MCF 10A (cell line): ENCODE measurements at regions not wholly inside any gene's neighbourhood (a gene's known extent, or its start where the extent isn't known, plus 50 kb on each side); places are given as distances from the start of the nearest gene placed in this dataset.
"Not testable (repeated sequence)": the region's sequence is repeated elsewhere in the genome, so short reads cannot be mapped to it uniquely, and the experiment has no call there.

Experiments used
- BruUV-seq: library from RNA; stranded (reverse); fragments of 400-500 nt; replicated peaks from 2 replicates; lab custom pipeline; 2021; lab: Mats Ljungman, UMichigan
- CTCF ChIA-PET: fragments of 300-600 bp; sonication (Branson Sonifier 250); formaldehyde crosslinking; extraction: SDS; loops from one replicate; lab custom pipeline; 2021; ENCODE audit warnings: antibody characterized with exemption, inconsistent platforms; lab: Yijun Ruan, JAX
- POLR2A ChIA-PET: fragments of 300-600, 350-650 bp; sonication (Branson Sonifier 250); formaldehyde crosslinking; extraction: SDS; loops from one replicate; lab custom pipeline; 2020; ENCODE audit warnings: antibody characterized with exemption, inconsistent platforms; lab: Yijun Ruan, JAX
- DNase-seq: peaks from one replicate; pipeline ENCODE4 v3.0.0-alpha.2; 2018; ENCODE audit not compliant: unreplicated experiment
- H3K27ac Mint-ChIP-seq: one replicate; pipeline ENCODE4 v1.8.0; 2022; ENCODE audit warnings: mild to moderate bottlenecking, low read depth, mixed read lengths; ENCODE audit not compliant: unreplicated experiment
- H3K27me3 Mint-ChIP-seq: one replicate; pipeline ENCODE4 v1.8.0; 2022; ENCODE audit warnings: mixed read lengths; ENCODE audit not compliant: insufficient read depth, unreplicated experiment
- H3K36me3 Mint-ChIP-seq: one replicate; pipeline ENCODE4 v1.8.0; 2022; ENCODE audit warnings: mild to moderate bottlenecking, moderate library complexity, mixed read lengths; ENCODE audit not compliant: insufficient read depth, unreplicated experiment
- H3K4me1 Mint-ChIP-seq: one replicate; pipeline ENCODE4 v1.8.0; 2022; ENCODE audit warnings: mixed read lengths; ENCODE audit not compliant: insufficient read depth, unreplicated experiment
- H3K4me3 Mint-ChIP-seq: one replicate; pipeline ENCODE4 v1.8.0; 2022; ENCODE audit warnings: mild to moderate bottlenecking, moderate library complexity, mixed read lengths; ENCODE audit not compliant: unreplicated experiment
- H3K9me3 Mint-ChIP-seq: one replicate; pipeline ENCODE4 v1.8.0; 2022; ENCODE audit warnings: mixed read lengths; ENCODE audit not compliant: unreplicated experiment
- intact Hi-C: fragments of 100-400 bp; cut with micrococcal nuclease; formaldehyde crosslinking; loops from 2 replicates; pipeline ENCODE4 v1.14.1; 2022
- TF ChIP-seq, protein P1 (sequence below): fragments of 200-600 bp; IDR thresholded peaks from one replicate; pipeline ENCODE4 v1.8.0; 2022; ENCODE audit warnings: antibody characterized with exemption, mild to moderate bottlenecking; ENCODE audit not compliant: unreplicated experiment

DNA sequence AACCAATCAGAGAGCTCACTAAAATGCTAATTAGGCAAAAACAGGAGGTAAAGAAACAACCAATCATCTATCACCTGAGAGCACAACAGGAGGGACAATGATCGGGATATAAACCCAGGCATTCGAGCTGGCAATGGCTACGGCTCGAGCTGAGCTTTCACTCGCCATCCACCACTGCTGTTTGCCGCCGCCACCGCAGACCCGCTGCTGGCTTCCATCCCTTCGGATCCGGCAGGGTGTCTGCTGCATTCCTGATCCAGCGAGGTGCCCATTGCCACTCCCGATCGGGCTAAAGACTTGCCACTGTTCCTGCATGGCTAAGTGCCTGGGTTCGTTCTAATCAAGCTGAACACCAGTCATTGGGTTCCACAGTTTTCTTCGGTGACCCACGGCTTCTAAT, 236.7 kb upstream of the DLGAP1 start:
- intact Hi-C loops = no loop called here
- H3K36me3 Mint-ChIP-seq = no peaks in the 10 kb centered on the region
- ChIA-PET CTCF (no interaction called here), POLR2A (no interaction called here)
- H3K4me3 Mint-ChIP-seq = no peak overlapping the region
- peaks cover 17% of the 10 kb centered on the region for H3K9me3 Mint-ChIP-seq
- no peak overlapping the region for H3K27ac Mint-ChIP-seq
- no peak for DNase-seq
- H3K27me3 Mint-ChIP-seq = no peaks in the 10 kb centered on the region
- no TSS peak for BruUV-seq
- H3K4me1 Mint-ChIP-seq = no peaks in the 10 kb centered on the region
- TF ChIP-seq, protein P1, sequence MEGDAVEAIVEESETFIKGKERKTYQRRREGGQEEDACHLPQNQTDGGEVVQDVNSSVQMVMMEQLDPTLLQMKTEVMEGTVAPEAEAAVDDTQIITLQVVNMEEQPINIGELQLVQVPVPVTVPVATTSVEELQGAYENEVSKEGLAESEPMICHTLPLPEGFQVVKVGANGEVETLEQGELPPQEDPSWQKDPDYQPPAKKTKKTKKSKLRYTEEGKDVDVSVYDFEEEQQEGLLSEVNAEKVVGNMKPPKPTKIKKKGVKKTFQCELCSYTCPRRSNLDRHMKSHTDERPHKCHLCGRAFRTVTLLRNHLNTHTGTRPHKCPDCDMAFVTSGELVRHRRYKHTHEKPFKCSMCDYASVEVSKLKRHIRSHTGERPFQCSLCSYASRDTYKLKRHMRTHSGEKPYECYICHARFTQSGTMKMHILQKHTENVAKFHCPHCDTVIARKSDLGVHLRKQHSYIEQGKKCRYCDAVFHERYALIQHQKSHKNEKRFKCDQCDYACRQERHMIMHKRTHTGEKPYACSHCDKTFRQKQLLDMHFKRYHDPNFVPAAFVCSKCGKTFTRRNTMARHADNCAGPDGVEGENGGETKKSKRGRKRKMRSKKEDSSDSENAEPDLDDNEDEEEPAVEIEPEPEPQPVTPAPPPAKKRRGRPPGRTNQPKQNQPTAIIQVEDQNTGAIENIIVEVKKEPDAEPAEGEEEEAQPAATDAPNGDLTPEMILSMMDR = no peak

DNA sequence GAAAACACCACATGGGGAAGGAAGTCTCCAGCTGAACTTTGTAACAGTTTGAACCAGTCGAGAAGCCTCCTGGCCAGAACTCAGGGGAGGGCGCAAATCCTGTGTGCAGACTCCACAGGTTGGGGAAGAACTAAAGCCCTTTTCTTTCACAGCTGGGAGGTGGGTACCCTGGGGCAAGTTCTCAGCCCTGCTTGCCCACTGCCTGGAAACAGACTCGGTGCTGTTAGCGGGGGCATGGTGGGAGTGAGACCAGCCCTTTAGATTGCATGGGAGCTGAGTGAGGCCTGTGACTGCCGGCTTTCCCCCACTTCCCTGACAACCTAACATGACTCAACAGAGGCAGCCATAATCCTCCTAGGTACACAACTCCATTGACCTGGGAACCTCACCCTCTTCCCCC, 223.6 kb upstream of the DLGAP1 start:
- BruUV-seq, intact Hi-C loops, CTCF ChIA-PET, H3K27me3 Mint-ChIP-seq, H3K9me3 Mint-ChIP-seq, H3K27ac Mint-ChIP-seq, DNase-seq, H3K36me3 Mint-ChIP-seq, H3K4me1 Mint-ChIP-seq, H3K4me3 Mint-ChIP-seq, POLR2A ChIA-PET: not testable (repeated sequence)

DNA sequence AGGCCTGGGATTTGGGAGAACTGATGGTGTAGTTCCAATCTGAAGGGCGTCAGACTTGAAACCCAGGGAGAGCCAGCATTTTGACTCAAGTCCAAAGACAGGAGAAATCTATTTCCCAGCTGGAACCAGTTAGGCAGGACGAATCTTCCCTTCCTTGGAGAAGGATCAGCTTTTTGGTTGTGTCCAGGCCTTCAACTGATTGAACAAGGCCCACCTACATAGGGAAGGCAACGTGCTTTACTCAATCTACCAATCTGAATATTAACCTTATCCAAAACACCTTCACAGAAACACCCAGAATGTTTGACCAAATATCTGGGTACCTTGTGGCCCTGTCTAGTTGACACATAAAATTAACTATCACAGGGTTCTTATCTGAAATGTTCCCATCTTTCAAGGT, 221.9 kb upstream of the DLGAP1 start:
- no peaks in the 10 kb centered on the region for H3K9me3 Mint-ChIP-seq

DNA sequence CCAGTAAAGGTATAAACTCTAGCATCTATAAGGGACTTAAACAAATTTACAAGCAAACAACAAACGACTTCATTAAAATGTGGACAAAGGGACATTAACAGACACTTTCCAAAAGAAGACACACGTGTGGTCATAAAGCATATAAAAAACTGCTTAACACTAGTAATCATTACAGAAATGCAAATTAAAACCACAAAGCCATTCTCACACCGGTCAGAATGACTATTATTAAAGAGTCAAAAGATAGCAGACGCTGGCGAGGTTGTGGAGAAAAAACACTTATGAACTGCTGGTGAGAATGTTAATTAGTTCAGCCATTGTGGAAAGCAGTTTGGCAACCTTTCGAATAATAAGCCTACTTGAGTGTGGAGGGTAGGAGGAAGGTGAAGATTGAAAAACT, 217.1 kb upstream of the DLGAP1 start:
- ChIA-PET POLR2A (interaction anchor here (0.7 kb wide), 1 partner anchor 1834 kb away, joined by 3 read pairs; no protein-coding TSS in a partner anchor), CTCF (interaction anchor here (0.7 to 1.1 kb wide), 2 partner anchors 56 to 385 kb away, joined by 3 to 5 read pairs; no protein-coding TSS in a partner anchor)
- TF ChIP-seq, protein P1 = no peak
- no TSS peak for BruUV-seq
- no peak for DNase-seq
- Mint-ChIP-seq H3K27me3 (no peaks in the 10 kb centered on the region), H3K36me3 (no peaks in the 10 kb centered on the region), H3K27ac (no peak overlapping the region), H3K9me3 (peaks cover 22% of the 10 kb centered on the region), H3K4me3 (no peak overlapping the region), H3K4me1 (no peaks in the 10 kb centered on the region)
- intact Hi-C loops = no loop called here

More for the DNA sequence above, 221.9 kb upstream of the DLGAP1 start:
- no peaks in the 10 kb centered on the region for H3K4me1 Mint-ChIP-seq
- BruUV-seq = no TSS peak
- ChIA-PET POLR2A (no interaction called here), CTCF (no interaction called here)
- no peak overlapping the region for H3K4me3 Mint-ChIP-seq
- no peaks in the 10 kb centered on the region for H3K27me3 Mint-ChIP-seq
- no peaks in the 10 kb centered on the region for H3K36me3 Mint-ChIP-seq
- intact Hi-C loops = no loop called here
- TF ChIP-seq, protein P1 = no peak
- no peak overlapping the region for H3K27ac Mint-ChIP-seq
- no peak for DNase-seq

DNA sequence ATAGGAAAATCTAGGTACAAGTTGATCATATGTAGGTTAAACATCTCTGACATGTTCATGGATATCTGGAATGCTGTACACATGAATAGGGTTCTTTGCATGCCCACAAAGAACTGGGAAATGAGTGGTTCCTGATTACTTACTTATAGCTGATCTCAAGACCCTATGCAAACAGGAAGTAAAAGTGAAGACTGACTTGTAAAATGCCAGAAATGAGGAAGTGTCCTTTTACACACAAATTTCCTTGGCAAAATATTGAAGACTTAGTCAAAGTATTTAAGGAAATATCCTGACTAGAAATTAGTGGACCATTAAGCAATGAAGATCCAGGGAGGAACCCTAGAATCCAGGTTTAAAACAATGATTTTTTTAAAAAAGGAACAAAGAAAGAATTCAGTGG, 203.7 kb upstream of the DLGAP1 start:
- H3K9me3 Mint-ChIP-seq = peaks cover 16% of the 10 kb centered on the region
- peak overlapping the region; percentile 70 for H3K27ac Mint-ChIP-seq
- intact Hi-C loops = no loop called here

More for the DNA sequence above, 203.7 kb upstream of the DLGAP1 start:
- no peaks in the 10 kb centered on the region for H3K36me3 Mint-ChIP-seq
- peaks cover 13% of the 10 kb centered on the region for H3K4me1 Mint-ChIP-seq
- H3K27me3 Mint-ChIP-seq = no peaks in the 10 kb centered on the region
- no peak overlapping the region for H3K4me3 Mint-ChIP-seq
- ChIA-PET CTCF (interaction anchor here (0.6 to 0.8 kb wide), 2 partner anchors 10 to 567 kb away, joined by 3 read pairs; no protein-coding TSS in a partner anchor), POLR2A (no interaction called here)
- DNase-seq = no peak
- TF ChIP-seq, protein P1 = no peak
- no TSS peak for BruUV-seq
